SK-N-SH (cell line): ENCODE measurements at regions not wholly inside any gene's neighbourhood (a gene's known extent, or its start where the extent isn't known, plus 50 kb on each side); places are given as distances from the start of the nearest gene placed in this dataset.

Source experiments
- CTCF ChIA-PET: fragments of 300-600, 350-600 bp; formaldehyde crosslinking; extraction: SDS; loops from one replicate; lab custom pipeline; 2021; lab: Yijun Ruan, JAX
- POLR2A ChIA-PET: fragments of 350-600 bp; sonication (Branson Sonifier 250); formaldehyde crosslinking; extraction: SDS; loops from one replicate; lab custom pipeline; 2020; ENCODE audit warnings: antibody characterized with exemption, inconsistent platforms; lab: Yijun Ruan, JAX
- DNase-seq: peaks from one replicate; pipeline ENCODE4 v3.0.0; 2012
- H2AFZ ChIP-seq: fragments of 200-600 bp; sonication (generic); 2 replicates; pipeline ENCODE4 v1.8.1; 2016; ENCODE audit warnings: antibody characterized with exemption, mild to moderate bottlenecking, low read depth
- H3F3A ChIP-seq: fragments of 200-600 bp; sonication (generic); replicated peaks from 2 replicates; pipeline ENCODE3; 2016; ENCODE audit warnings: antibody characterized with exemption, mild to moderate bottlenecking; ENCODE audit not compliant: insufficient read depth
- H3K27ac ChIP-seq, 2 experiments: fragments of 200-500 bp in 1 of 2; fragments of 200-600 bp in 1 of 2; sonication (Bioruptor generic) in 1 of 2; sonication (generic), shearing (Covaris generic) in 1 of 2; 2 replicates each; pipeline versions ENCODE4 v1.5.1 to v1.6.1; 2014 to 2016; ENCODE audit warnings: low read depth in 2 of 2, inconsistent platforms in 1 of 2, low read length in 1 of 2, mild to moderate bottlenecking in 1 of 2, mixed read lengths in 1 of 2
- H3K27me3 ChIP-seq: fragments of 200-600 bp; sonication (generic), shearing (Covaris generic); 2 replicates; pipeline ENCODE4 v1.6.1; 2016; ENCODE audit warnings: mixed run types; ENCODE audit not compliant: insufficient read depth
- H3K36me3 ChIP-seq, 2 experiments: fragments of 200-500 bp in 1 of 2; fragments of 200-600 bp in 1 of 2; sonication (Bioruptor generic) in 1 of 2; sonication (generic) in 1 of 2; replicated peaks in 1 of 2; 2 replicates each; pipeline versions ENCODE3 to v1.5.1; 2014 to 2016; ENCODE audit warnings: low read length in 1 of 2, mild to moderate bottlenecking in 1 of 2; ENCODE audit not compliant: insufficient read depth in 2 of 2, control insufficient read depth in 1 of 2
- H3K4me1 ChIP-seq, 2 experiments: fragments of 200-500 bp in 1 of 2; fragments of 200-600 bp in 1 of 2; sonication (Bioruptor generic) in 1 of 2; sonication (generic), shearing (Covaris generic) in 1 of 2; 2 replicates each; pipeline versions ENCODE4 v1.5.1 to v1.6.1; 2014 to 2016; ENCODE audit warnings: low read depth in 1 of 2, low read length in 1 of 2, mixed run types in 1 of 2; ENCODE audit not compliant: insufficient read depth in 2 of 2, control insufficient read depth in 1 of 2
- H3K4me2 ChIP-seq: fragments of 200-600 bp; sonication (generic), shearing (Covaris generic); 2 replicates; pipeline ENCODE4 v1.6.1; 2017; ENCODE audit warnings: mixed run types
- H3K4me3 ChIP-seq, 2 experiments: fragments of 200-500 bp in 1 of 2; fragments of 200-600 bp in 1 of 2; sonication (Bioruptor generic) in 1 of 2; sonication (generic), shearing (Covaris generic) in 1 of 2; 2 replicates each; pipeline versions ENCODE4 v1.5.1 to v1.8.1; 2014 to 2016; ENCODE audit warnings: low read depth in 2 of 2, inconsistent platforms in 1 of 2, low read length in 1 of 2, mild to moderate bottlenecking in 1 of 2, mixed read lengths in 1 of 2, moderate library complexity in 1 of 2
- H3K79me2 ChIP-seq: fragments of 200-600 bp; sonication (generic); 2 replicates; pipeline ENCODE4 v1.8.1; 2017; ENCODE audit warnings: mild to moderate bottlenecking; ENCODE audit not compliant: insufficient read depth
- H3K9ac ChIP-seq: fragments of 200-600 bp; sonication (generic); 2 replicates; pipeline ENCODE4 v1.6.1; 2017; ENCODE audit warnings: mixed run types
- H3K9me2 ChIP-seq: fragments of 200-600 bp; sonication (generic); 2 replicates; pipeline ENCODE4 v1.6.1; 2017; ENCODE audit warnings: mixed run types
- H3K9me3 ChIP-seq: fragments of 200-600 bp; sonication (generic); 2 replicates; pipeline ENCODE4 v1.6.1; 2017; ENCODE audit warnings: mixed run types, mild to moderate bottlenecking, moderate library complexity
- H4K20me1 ChIP-seq: fragments of 200-600 bp; sonication (generic); 2 replicates; pipeline ENCODE4 v1.6.1; 2017; ENCODE audit warnings: mild to moderate bottlenecking, mixed run types; ENCODE audit not compliant: insufficient read depth
- EZH2phosphoT487 ChIP-seq: fragments of 200-600 bp; sonication (generic); IDR thresholded peaks from 2 replicates; pipeline ENCODE4 v1.6.1; 2017; ENCODE audit warnings: low read depth, mixed run types, mild to moderate bottlenecking, antibody characterized with exemption, moderate library complexity, borderline replicate concordance
- FOXJ3 ChIP-seq: sonication (generic); formaldehyde crosslinking; IDR thresholded peaks from 2 replicates; pipeline ENCODE4 v1.5.1; 2020; ENCODE audit warnings: mild to moderate bottlenecking, missing genetic modification reagents
- GATA2 ChIP-seq: sonication (generic); formaldehyde crosslinking; IDR thresholded peaks from 2 replicates; pipeline ENCODE4 v1.5.0; 2020; ENCODE audit warnings: mild to moderate bottlenecking, missing genetic modification reagents
- MXI1 ChIP-seq: IDR thresholded peaks from 2 replicates; pipeline ENCODE4 v1.6.1; 2012; ENCODE audit warnings: mild to moderate bottlenecking, low read depth, low read length, improper control_type of control experiment
- POLR2AphosphoS5 ChIP-seq: IDR thresholded peaks from 2 replicates; pipeline ENCODE4 v1.6.1; 2012; ENCODE audit warnings: low read depth, low read length
- SIN3A ChIP-seq: IDR thresholded peaks from 2 replicates; pipeline ENCODE4 v1.6.1; 2012; ENCODE audit warnings: low read depth, mild to moderate bottlenecking, low read length, moderate library complexity, borderline replicate concordance
- SMC3 ChIP-seq: IDR thresholded peaks from 2 replicates; pipeline ENCODE4 v1.6.1; 2012; ENCODE audit warnings: low read depth, low read length, improper control_type of control experiment
- TAF1 ChIP-seq: IDR thresholded peaks from 2 replicates; pipeline ENCODE4 v1.6.1; 2012; ENCODE audit warnings: low read depth, mild to moderate bottlenecking, low read length, moderate library complexity, borderline replicate concordance
- USF1 ChIP-seq: IDR thresholded peaks from 2 replicates; pipeline ENCODE4 v1.4.0; 2012; ENCODE audit warnings: low read depth, borderline replicate concordance
- USF2 ChIP-seq: fragments of 150-350 bp; IDR thresholded peaks from 2 replicates; pipeline ENCODE4 v1.6.1; 2017; ENCODE audit warnings: antibody characterized with exemption, low read length, low read depth, borderline replicate concordance
- WGBS: methylation state at CpG from one replicate; pipeline ENCODE4 v1.1.6; 2017; ENCODE audit warnings: low lambda C conversion rate; 5-methylcytosine and 5-hydroxymethylcytosine counted together
- TF ChIP-seq, protein P1 (sequence below): IDR thresholded peaks from 2 replicates; pipeline ENCODE4 v1.6.1; 2012; ENCODE audit warnings: mild to moderate bottlenecking, low read depth, low read length, moderate library complexity
- TF ChIP-seq, protein P2 (sequence below): fragments of 150-350 bp; IDR thresholded peaks from 2 replicates; pipeline ENCODE4 v1.6.1; 2016; ENCODE audit warnings: mild to moderate bottlenecking, low read depth, low read length

- Histone ChIP-seq H3K27me3 (no peaks in the 10 kb centered on the region), H3K4me3 (no peak overlapping the region), H3K27ac (no peak overlapping the region), H3K9ac (no peak overlapping the region), H3K4me2 (no peak overlapping the region), H3F3A (no peaks in the 10 kb centered on the region), H3K36me3 (no peaks in the 10 kb centered on the region), H3K9me2 (no peaks in the 10 kb centered on the region), H3K79me2 (no peaks in the 10 kb centered on the region), H3K4me1 (no peaks in the 10 kb centered on the region), H3K9me3 (no peaks in the 10 kb centered on the region), H4K20me1 (no peaks in the 10 kb centered on the region), H2AFZ (no peak overlapping the region)
- no peak for DNase-seq
- WGBS = 9% methylated on average over 5 of the region's 5 CpGs
- ChIA-PET POLR2A (no interaction called here), CTCF (no interaction called here)
- TF ChIP-seq, protein P1, sequence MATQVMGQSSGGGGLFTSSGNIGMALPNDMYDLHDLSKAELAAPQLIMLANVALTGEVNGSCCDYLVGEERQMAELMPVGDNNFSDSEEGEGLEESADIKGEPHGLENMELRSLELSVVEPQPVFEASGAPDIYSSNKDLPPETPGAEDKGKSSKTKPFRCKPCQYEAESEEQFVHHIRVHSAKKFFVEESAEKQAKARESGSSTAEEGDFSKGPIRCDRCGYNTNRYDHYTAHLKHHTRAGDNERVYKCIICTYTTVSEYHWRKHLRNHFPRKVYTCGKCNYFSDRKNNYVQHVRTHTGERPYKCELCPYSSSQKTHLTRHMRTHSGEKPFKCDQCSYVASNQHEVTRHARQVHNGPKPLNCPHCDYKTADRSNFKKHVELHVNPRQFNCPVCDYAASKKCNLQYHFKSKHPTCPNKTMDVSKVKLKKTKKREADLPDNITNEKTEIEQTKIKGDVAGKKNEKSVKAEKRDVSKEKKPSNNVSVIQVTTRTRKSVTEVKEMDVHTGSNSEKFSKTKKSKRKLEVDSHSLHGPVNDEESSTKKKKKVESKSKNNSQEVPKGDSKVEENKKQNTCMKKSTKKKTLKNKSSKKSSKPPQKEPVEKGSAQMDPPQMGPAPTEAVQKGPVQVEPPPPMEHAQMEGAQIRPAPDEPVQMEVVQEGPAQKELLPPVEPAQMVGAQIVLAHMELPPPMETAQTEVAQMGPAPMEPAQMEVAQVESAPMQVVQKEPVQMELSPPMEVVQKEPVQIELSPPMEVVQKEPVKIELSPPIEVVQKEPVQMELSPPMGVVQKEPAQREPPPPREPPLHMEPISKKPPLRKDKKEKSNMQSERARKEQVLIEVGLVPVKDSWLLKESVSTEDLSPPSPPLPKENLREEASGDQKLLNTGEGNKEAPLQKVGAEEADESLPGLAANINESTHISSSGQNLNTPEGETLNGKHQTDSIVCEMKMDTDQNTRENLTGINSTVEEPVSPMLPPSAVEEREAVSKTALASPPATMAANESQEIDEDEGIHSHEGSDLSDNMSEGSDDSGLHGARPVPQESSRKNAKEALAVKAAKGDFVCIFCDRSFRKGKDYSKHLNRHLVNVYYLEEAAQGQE = no peak
- TF ChIP-seq USF1 = no peak
Observed at GRCh38 chrX:26373829-26374228, 157.9 kb downstream of the MAGEB5 start.

GRCh38 chrX:26352891-26353430 is 137.0 kb downstream of the MAGEB5 start:
- no peaks in the 10 kb centered on the region for H3K36me3 ChIP-seq
- no peaks in the 10 kb centered on the region for H3K27me3 ChIP-seq
- no peak overlapping the region for H3K9ac ChIP-seq
- no peaks in the 10 kb centered on the region for H3K4me1 ChIP-seq
- no peaks in the 10 kb centered on the region for H3K9me2 ChIP-seq
- no peaks in the 10 kb centered on the region for H4K20me1 ChIP-seq
- DNase-seq = no peak
- H3F3A ChIP-seq = no peaks in the 10 kb centered on the region
- no peak overlapping the region for H3K4me2 ChIP-seq
- no peak overlapping the region for H3K4me3 ChIP-seq
- 8% methylated on average over 3 of the region's 3 CpGs for WGBS
- TF ChIP-seq SMC3 (no peak), MXI1 (no peak)
- CTCF ChIA-PET = no interaction called here
- no peaks in the 10 kb centered on the region for H3K9me3 ChIP-seq
- no peak overlapping the region for H2AFZ ChIP-seq
- POLR2A ChIA-PET = no interaction called here
- no peaks in the 10 kb centered on the region for H3K79me2 ChIP-seq
- H3K27ac ChIP-seq = no peak overlapping the region

GRCh38 chrX:26347171-26347570 is 131.2 kb downstream of the MAGEB5 start:
- 29% methylated on average over 4 of the region's 4 CpGs for WGBS
- Histone ChIP-seq H3K4me3 (no peak overlapping the region), H3K9me2 (no peaks in the 10 kb centered on the region), H4K20me1 (no peaks in the 10 kb centered on the region), H3K4me1 (no peaks in the 10 kb centered on the region), H3K9ac (no peak overlapping the region), H3K79me2 (no peaks in the 10 kb centered on the region), H3K27me3 (no peaks in the 10 kb centered on the region), H3K9me3 (no peaks in the 10 kb centered on the region), H3K36me3 (no peaks in the 10 kb centered on the region), H3K27ac (no peak overlapping the region), H2AFZ (no peak overlapping the region), H3K4me2 (no peak overlapping the region), H3F3A (no peaks in the 10 kb centered on the region)
- TF ChIP-seq GATA2 (CRISPR knock-in tag) (no peak), USF1 (no peak), USF2 (no peak), TAF1 (no peak), EZH2phosphoT487 (no peak), FOXJ3 (CRISPR knock-in tag) (no peak), POLR2AphosphoS5 (no peak), SIN3A (no peak)
- TF ChIP-seq, protein P2, sequence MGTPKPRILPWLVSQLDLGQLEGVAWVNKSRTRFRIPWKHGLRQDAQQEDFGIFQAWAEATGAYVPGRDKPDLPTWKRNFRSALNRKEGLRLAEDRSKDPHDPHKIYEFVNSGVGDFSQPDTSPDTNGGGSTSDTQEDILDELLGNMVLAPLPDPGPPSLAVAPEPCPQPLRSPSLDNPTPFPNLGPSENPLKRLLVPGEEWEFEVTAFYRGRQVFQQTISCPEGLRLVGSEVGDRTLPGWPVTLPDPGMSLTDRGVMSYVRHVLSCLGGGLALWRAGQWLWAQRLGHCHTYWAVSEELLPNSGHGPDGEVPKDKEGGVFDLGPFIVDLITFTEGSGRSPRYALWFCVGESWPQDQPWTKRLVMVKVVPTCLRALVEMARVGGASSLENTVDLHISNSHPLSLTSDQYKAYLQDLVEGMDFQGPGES = no peak
- DNase-seq = no peak
- ChIA-PET POLR2A (no interaction called here), CTCF (no interaction called here)
